Peyer's patch (tissue), 4 donors: ENCODE measurements at regions not wholly inside any gene's neighbourhood (a gene's known extent, or its start where the extent isn't known, plus 50 kb on each side); places are given as distances from the start of the nearest gene placed in this dataset.

Experiments used
- CTCF ChIP-seq, 6 experiments: fragments of 450-650 bp in 4 of 6; fragments of 200-600 bp in 2 of 6; sonication (generic) in 1 of 6; IDR thresholded peaks; one replicate each; pipeline ENCODE4 v1.5.1; 2017 to 2019; ENCODE audit warnings: antibody characterized with exemption in 6 of 6, mild to moderate bottlenecking in 3 of 6, moderate library complexity in 1 of 6
- POLR2A ChIP-seq, 2 donors: fragments of 450-650 bp; IDR thresholded peaks; one replicate each; pipeline ENCODE4 v1.5.1; 2017; ENCODE audit warnings: antibody characterized with exemption in 2 of 2, mild to moderate bottlenecking in 2 of 2, moderate library complexity in 2 of 2

GRCh38 chr12:62078020-62078419 is 182.2 kb upstream of the USP15 start:
- TF ChIP-seq POLR2A (IDR thresholded peaks at IDR 0.05), result no peak
- no peak for TF ChIP-seq CTCF (IDR thresholded peaks at IDR 0.05)
